ENCODE measurements at regions not wholly inside any gene's neighbourhood (a gene's known extent, or its start where the extent isn't known, plus 50 kb on each side); places are given as distances from the start of the nearest gene placed in this dataset.
A peak's percentile ranks its signal among the peaks of the same experiment; 100 is the strongest.
"Not testable (repeated sequence)": the region's sequence is repeated elsewhere in the genome, so short reads cannot be mapped to it uniquely, and the experiment has no call there.

- DNase-seq (ENCODE audit: low spot score), result no peak
These were observed 51.2 kb upstream of the SEC16B start for GRCh38 chr1:178020968-178021640.

- no peak for DNase-seq (ENCODE audit: low spot score)
These were observed 52.1 kb upstream of the SEC16B start for GRCh38 chr1:178021950-178022349.

GRCh38 chr1:178023181-178023618 is 53.3 kb upstream of the SEC16B start:
- no peak for DNase-seq (ENCODE audit: low spot score)

- DNase-seq (ENCODE audit: low spot score), result no peak
These were observed 54.6 kb upstream of the SEC16B start for GRCh38 chr1:178024504-178024903.

GRCh38 chr1:178025613-178026356 is 55.9 kb upstream of the SEC16B start:
- no peak for DNase-seq (ENCODE audit: low spot score)

- DNase-seq (ENCODE audit: low spot score), result no peak
These were observed 59.1 kb upstream of the SEC16B start for GRCh38 chr1:178028841-178029481.

GRCh38 chr1:178030467-178030866 is 60.6 kb upstream of the SEC16B start:
- DNase-seq (ENCODE audit: low spot score), result no peak

- DNase-seq (ENCODE audit: low spot score), result peak; percentile 25
These were observed 62.0 kb upstream of the RASAL2 start for GRCh38 chr1:178031856-178032320.

- no peak for DNase-seq (ENCODE audit: low spot score)
These were observed 60.9 kb upstream of the RASAL2 start for GRCh38 chr1:178033019-178033418.

- DNase-seq (ENCODE audit: low spot score), result no peak
These were observed 59.2 kb upstream of the RASAL2 start for GRCh38 chr1:178034676-178035075.

GRCh38 chr1:178036090-178036489 is 57.8 kb upstream of the RASAL2 start:
- DNase-seq (ENCODE audit: low spot score), result no peak

- no peak for DNase-seq (ENCODE audit: low spot score)
These were observed 56.2 kb upstream of the RASAL2 start for GRCh38 chr1:178037510-178038253.

- DNase-seq (ENCODE audit: low spot score), result no peak
These were observed 55.5 kb upstream of the RASAL2 start for GRCh38 chr1:178038372-178038771.

GRCh38 chr1:178039891-178040290 is 54.0 kb upstream of the RASAL2 start:
- no peak for DNase-seq (ENCODE audit: low spot score)

GRCh38 chr1:178043940-178044339 is 50.0 kb upstream of the RASAL2 start:
- not testable (repeated sequence) for DNase-seq (ENCODE audit: low spot score)

All from activated CD4-positive, alpha-beta T cell treated with anti-CD3 and anti-CD28 coated beads, Interleukin-2, Interleukin-4, amounts not matched to agents 100 ng/mL and 50 ng/mL, durations not matched to agents 16 hours and 8 hours (primary cell).